Right atrium auricular region (tissue), 2 donors: ENCODE measurements at regions not wholly inside any gene's neighbourhood (a gene's known extent, or its start where the extent isn't known, plus 50 kb on each side); places are given as distances from the start of the nearest gene placed in this dataset.

Experiments
- DNase-seq: peaks from one replicate; pipeline ENCODE4 v3.0.0-alpha.2; 2019; ENCODE audit warnings: low spot score
- H3K27ac ChIP-seq, 2 donors: fragments of 200-600 bp; sonication (generic); 1 replicate in 1 of 2; 2 replicates in 1 of 2; pipeline ENCODE4 v1.5.1; 2016 to 2019
- H3K27me3 ChIP-seq, 2 donors: fragments of 200-600 bp; sonication (generic); one replicate each; pipeline versions ENCODE4 v1.5.1 to v1.6.0; 2017 to 2019
- H3K36me3 ChIP-seq: fragments of 200-600 bp; sonication (generic); one replicate; pipeline ENCODE4 v1.5.1; 2016
- H3K4me1 ChIP-seq, 2 donors: fragments of 200-600 bp; sonication (generic); one replicate each; pipeline versions ENCODE4 v1.5.1 to v1.6.0; 2017 to 2019
- H3K4me3 ChIP-seq, 2 donors: fragments of 200-600 bp; sonication (generic); 1 replicate in 1 of 2; 2 replicates in 1 of 2; pipeline ENCODE4 v1.5.1; 2017 to 2019; ENCODE audit warnings: mild to moderate bottlenecking in 1 of 2, moderate library complexity in 1 of 2
- H3K9me3 ChIP-seq, 2 donors: fragments of 200-600 bp; sonication (generic); one replicate each; pipeline ENCODE4 v1.5.1; 2019
- TF ChIP-seq, protein P1 (sequence below), 2 donors: fragments of 200-600 bp; sonication (generic); IDR thresholded peaks; one replicate each; pipeline ENCODE4 v1.5.1; 2019; ENCODE audit warnings: antibody characterized with exemption in 2 of 2

DNA sequence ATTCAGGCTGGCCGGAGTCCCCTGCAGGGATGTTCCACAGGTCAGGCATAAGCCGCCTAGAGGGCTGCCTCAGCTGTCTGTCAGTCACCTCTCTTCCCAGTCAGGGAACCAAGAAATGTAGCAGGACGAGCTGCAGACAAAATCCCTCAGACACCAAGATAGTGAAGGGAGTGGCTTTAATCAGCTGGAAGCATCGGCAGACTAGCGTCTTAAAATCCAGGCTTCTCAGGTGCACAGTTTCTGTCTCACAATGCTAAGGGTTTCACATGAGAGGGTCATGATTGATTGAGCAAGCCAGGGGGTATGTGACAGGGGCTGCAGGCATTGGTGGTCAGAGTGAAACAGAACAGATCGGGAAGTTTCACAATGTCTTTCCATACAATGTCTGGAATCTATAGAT lies 247.2 kb downstream of the CDH10 start:
- H3K36me3 ChIP-seq, result no peaks in the 10 kb centered on the region
- no peak overlapping the region for H3K4me3 ChIP-seq
- no peaks in the 10 kb centered on the region for H3K27me3 ChIP-seq
- TF ChIP-seq, protein P1, sequence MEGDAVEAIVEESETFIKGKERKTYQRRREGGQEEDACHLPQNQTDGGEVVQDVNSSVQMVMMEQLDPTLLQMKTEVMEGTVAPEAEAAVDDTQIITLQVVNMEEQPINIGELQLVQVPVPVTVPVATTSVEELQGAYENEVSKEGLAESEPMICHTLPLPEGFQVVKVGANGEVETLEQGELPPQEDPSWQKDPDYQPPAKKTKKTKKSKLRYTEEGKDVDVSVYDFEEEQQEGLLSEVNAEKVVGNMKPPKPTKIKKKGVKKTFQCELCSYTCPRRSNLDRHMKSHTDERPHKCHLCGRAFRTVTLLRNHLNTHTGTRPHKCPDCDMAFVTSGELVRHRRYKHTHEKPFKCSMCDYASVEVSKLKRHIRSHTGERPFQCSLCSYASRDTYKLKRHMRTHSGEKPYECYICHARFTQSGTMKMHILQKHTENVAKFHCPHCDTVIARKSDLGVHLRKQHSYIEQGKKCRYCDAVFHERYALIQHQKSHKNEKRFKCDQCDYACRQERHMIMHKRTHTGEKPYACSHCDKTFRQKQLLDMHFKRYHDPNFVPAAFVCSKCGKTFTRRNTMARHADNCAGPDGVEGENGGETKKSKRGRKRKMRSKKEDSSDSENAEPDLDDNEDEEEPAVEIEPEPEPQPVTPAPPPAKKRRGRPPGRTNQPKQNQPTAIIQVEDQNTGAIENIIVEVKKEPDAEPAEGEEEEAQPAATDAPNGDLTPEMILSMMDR (IDR thresholded peaks at IDR 0.05), result no peak
- H3K4me1 ChIP-seq, result no peaks in the 10 kb centered on the region
- H3K27ac ChIP-seq, result no peak overlapping the region
- H3K9me3 ChIP-seq, result peaks cover 0 to 10% of the 10 kb centered on the region in 2 donors
- no peak for DNase-seq

DNA sequence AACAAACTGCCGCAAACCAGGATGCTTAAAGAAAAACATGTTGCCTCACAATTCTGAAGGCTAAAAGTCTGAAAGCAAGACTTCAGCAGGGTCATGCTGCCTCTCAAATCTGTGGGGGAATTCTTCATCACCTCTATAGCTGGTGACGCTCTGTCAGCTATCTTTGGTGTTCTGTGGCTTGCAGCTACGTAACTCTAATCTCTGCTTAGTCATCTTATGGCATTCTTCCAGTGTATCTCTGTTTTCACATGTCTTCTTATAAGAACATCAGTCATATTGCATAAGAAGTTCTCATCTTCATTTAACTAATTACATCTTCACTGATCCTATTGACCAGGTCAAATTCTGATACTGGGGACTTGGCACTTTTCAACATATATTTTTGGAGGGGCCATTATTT lies 243.0 kb downstream of the CDH10 start:
- peaks cover 0 to 10% of the 10 kb centered on the region in 2 donors for H3K9me3 ChIP-seq
- no peak overlapping the region for H3K4me3 ChIP-seq
- no peak overlapping the region for H3K27ac ChIP-seq
- no peaks in the 10 kb centered on the region for H3K27me3 ChIP-seq
- no peak for DNase-seq
- no peaks in the 10 kb centered on the region for H3K4me1 ChIP-seq
- H3K36me3 ChIP-seq, result no peaks in the 10 kb centered on the region
- TF ChIP-seq, protein P1 (IDR thresholded peaks at IDR 0.05), result no peak

DNA sequence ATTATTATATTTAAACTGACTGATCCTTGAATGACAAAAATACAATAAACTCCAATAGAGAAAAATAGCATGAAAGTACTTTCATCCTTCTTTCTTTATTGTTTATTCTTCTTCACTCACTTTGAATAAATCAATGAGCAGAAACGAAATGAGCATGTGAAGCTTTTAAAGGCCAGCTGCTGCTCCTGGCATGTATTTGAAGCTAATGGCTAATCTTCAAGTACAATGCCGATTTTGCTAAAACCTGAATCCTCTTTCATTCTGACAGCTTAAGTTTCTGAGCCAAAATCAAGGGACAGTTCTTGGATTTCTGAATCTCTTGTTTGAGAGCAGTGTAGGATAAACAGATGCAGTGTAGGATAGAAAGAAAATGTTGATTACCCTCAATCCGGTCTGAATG lies 237.3 kb downstream of the CDH10 start:
- H3K27ac ChIP-seq, result no peak overlapping the region
- H3K4me3 ChIP-seq, result no peak overlapping the region
- DNase-seq, result no peak
- H3K36me3 ChIP-seq, result no peaks in the 10 kb centered on the region
- H3K4me1 ChIP-seq, result no peaks in the 10 kb centered on the region
- H3K27me3 ChIP-seq, result no peaks in the 10 kb centered on the region
- TF ChIP-seq, protein P1 (IDR thresholded peaks at IDR 0.05), result no peak
- H3K9me3 ChIP-seq, result no peaks in the 10 kb centered on the region

DNA sequence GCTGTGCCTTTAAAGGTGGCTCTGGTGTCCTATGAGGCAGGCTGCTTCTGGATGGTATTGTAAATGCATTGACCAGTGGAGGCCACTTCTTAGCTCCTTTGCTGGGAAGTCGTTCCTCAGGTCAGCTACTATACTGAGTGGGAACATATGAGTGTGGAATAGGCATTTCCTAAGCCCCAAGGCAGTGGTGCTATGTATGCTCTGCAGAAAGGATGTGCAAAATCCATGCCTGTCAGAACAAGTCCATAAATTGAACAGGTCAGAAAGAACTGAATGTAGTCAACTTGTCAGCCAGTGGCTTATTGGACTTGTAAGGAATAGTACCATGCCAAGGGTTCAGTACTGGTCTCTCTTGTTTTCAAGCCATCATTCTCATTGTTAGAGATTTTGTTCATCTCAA lies 216.4 kb downstream of the CDH10 start:
- DNase-seq, result no peak
- Histone ChIP-seq H3K27ac (no peak overlapping the region), H3K36me3 (no peaks in the 10 kb centered on the region), H3K27me3 (no peaks in the 10 kb centered on the region), H3K4me3 (no peak overlapping the region), H3K9me3 (no peaks in the 10 kb centered on the region), H3K4me1 (no peaks in the 10 kb centered on the region)
- TF ChIP-seq, protein P1 (IDR thresholded peaks at IDR 0.05), result no peak

DNA sequence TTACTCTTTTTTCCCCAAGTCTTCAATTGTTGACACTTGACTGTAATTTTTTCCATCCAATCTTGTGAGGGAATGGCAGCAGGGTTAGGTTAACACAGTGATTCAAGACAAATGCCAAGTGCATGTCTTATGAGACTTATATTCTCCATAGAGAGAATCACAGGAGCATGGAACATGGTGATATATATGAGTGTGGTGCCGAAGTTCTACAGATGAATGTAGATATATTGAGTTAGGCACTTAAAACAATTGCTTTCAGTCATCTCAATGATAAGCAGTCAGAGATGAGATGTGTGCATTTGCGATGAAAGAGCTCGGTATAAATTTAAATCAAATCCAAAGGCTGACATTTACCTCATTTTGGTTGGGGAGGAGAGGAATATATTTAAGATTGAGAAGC lies 211.2 kb downstream of the CDH10 start:
- Histone ChIP-seq H3K36me3 (no peaks in the 10 kb centered on the region), H3K27me3 (no peaks in the 10 kb centered on the region), H3K4me3 (no peak overlapping the region), H3K9me3 (no peaks in the 10 kb centered on the region), H3K4me1 (no peaks in the 10 kb centered on the region), H3K27ac (no peak overlapping the region)
- no peak for DNase-seq
- TF ChIP-seq, protein P1 (IDR thresholded peaks at IDR 0.05), result no peak
